HEK293 (cell line): ENCODE measurements at regions not wholly inside any gene's neighbourhood (a gene's known extent, or its start where the extent isn't known, plus 50 kb on each side); places are given as distances from the start of the nearest gene placed in this dataset.

ENCODE experiments used
- BCL6B ChIP-seq: fragments of 450-650 bp; formaldehyde crosslinking; IDR thresholded peaks from 2 replicates; pipeline ENCODE4 v1.5.1; 2017; ENCODE audit warnings: missing biosample characterization, missing genetic modification characterization
- KLF16 ChIP-seq: fragments of 450-650 bp; formaldehyde crosslinking; IDR thresholded peaks from 2 replicates; pipeline ENCODE4 v1.5.1; 2017; ENCODE audit warnings: missing biosample characterization, missing genetic modification characterization
- MEIS1 ChIP-seq: sonication (generic); formaldehyde crosslinking; IDR thresholded peaks from 2 replicates; pipeline ENCODE4 v1.8.1; 2022; ENCODE audit warnings: missing genetic modification reagents, mild to moderate bottlenecking, borderline replicate concordance
- TCF7L2 ChIP-seq: IDR thresholded peaks from 2 replicates; pipeline ENCODE4 v1.6.1; 2011; ENCODE audit warnings: low read depth, mild to moderate bottlenecking, inconsistent platforms, low read length, moderate library complexity, borderline replicate concordance
- YY1 ChIP-seq: fragments of 450-650 bp; formaldehyde crosslinking; IDR thresholded peaks from 2 replicates; pipeline ENCODE4 v1.5.1; 2018; ENCODE audit warnings: missing biosample characterization, missing genetic modification characterization
- ZBTB8A ChIP-seq: fragments of 450-650 bp; formaldehyde crosslinking; IDR thresholded peaks from 2 replicates; pipeline ENCODE4 v1.5.1; 2016; ENCODE audit warnings: missing biosample characterization, missing genetic modification characterization
- ZFP69B ChIP-seq: fragments of 450-650 bp; formaldehyde crosslinking; IDR thresholded peaks from 2 replicates; pipeline ENCODE4 v1.5.1; 2016; ENCODE audit warnings: missing biosample characterization, missing genetic modification characterization
- ZNF311 ChIP-seq: fragments of 450-650 bp; formaldehyde crosslinking; IDR thresholded peaks from 2 replicates; pipeline ENCODE4 v1.5.1; 2017; ENCODE audit warnings: missing biosample characterization, missing genetic modification characterization, borderline replicate concordance
- ZNF558 ChIP-seq: fragments of 450-650 bp; formaldehyde crosslinking; IDR thresholded peaks from 2 replicates; pipeline ENCODE4 v1.5.1; 2016; ENCODE audit warnings: missing biosample characterization, missing genetic modification characterization
- ZNF707 ChIP-seq: fragments of 450-650 bp; formaldehyde crosslinking; IDR thresholded peaks from 2 replicates; pipeline ENCODE4 v1.5.1; 2016; ENCODE audit warnings: missing biosample characterization, missing genetic modification characterization
- TF ChIP-seq, protein P1 (sequence below): fragments of 450-650 bp; formaldehyde crosslinking; IDR thresholded peaks from 2 replicates; pipeline ENCODE4 v1.5.1; 2016; ENCODE audit warnings: missing biosample characterization, missing genetic modification characterization
- TF ChIP-seq, protein P2 (sequence below): fragments of 450-650 bp; formaldehyde crosslinking; conservative IDR thresholded peaks from 2 replicates; pipeline ENCODE4 v1.5.1; 2016; ENCODE audit warnings: low read depth, missing biosample characterization, missing genetic modification characterization
- TF ChIP-seq, protein P3 (sequence below): sonication (generic); formaldehyde crosslinking; IDR thresholded peaks from 2 replicates; pipeline ENCODE4 v1.8.1; 2022; ENCODE audit warnings: mild to moderate bottlenecking, moderate library complexity, missing genetic modification reagents
- TF ChIP-seq, protein P4 (sequence below): fragments of 450-650 bp; formaldehyde crosslinking; IDR thresholded peaks from 2 replicates; pipeline ENCODE4 v1.5.1; 2016; ENCODE audit warnings: missing biosample characterization, missing genetic modification characterization, low read depth

- TF ChIP-seq, protein P1, sequence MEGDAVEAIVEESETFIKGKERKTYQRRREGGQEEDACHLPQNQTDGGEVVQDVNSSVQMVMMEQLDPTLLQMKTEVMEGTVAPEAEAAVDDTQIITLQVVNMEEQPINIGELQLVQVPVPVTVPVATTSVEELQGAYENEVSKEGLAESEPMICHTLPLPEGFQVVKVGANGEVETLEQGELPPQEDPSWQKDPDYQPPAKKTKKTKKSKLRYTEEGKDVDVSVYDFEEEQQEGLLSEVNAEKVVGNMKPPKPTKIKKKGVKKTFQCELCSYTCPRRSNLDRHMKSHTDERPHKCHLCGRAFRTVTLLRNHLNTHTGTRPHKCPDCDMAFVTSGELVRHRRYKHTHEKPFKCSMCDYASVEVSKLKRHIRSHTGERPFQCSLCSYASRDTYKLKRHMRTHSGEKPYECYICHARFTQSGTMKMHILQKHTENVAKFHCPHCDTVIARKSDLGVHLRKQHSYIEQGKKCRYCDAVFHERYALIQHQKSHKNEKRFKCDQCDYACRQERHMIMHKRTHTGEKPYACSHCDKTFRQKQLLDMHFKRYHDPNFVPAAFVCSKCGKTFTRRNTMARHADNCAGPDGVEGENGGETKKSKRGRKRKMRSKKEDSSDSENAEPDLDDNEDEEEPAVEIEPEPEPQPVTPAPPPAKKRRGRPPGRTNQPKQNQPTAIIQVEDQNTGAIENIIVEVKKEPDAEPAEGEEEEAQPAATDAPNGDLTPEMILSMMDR (tag by site-specific recombination): no peak
- TF ChIP-seq, protein P2, sequence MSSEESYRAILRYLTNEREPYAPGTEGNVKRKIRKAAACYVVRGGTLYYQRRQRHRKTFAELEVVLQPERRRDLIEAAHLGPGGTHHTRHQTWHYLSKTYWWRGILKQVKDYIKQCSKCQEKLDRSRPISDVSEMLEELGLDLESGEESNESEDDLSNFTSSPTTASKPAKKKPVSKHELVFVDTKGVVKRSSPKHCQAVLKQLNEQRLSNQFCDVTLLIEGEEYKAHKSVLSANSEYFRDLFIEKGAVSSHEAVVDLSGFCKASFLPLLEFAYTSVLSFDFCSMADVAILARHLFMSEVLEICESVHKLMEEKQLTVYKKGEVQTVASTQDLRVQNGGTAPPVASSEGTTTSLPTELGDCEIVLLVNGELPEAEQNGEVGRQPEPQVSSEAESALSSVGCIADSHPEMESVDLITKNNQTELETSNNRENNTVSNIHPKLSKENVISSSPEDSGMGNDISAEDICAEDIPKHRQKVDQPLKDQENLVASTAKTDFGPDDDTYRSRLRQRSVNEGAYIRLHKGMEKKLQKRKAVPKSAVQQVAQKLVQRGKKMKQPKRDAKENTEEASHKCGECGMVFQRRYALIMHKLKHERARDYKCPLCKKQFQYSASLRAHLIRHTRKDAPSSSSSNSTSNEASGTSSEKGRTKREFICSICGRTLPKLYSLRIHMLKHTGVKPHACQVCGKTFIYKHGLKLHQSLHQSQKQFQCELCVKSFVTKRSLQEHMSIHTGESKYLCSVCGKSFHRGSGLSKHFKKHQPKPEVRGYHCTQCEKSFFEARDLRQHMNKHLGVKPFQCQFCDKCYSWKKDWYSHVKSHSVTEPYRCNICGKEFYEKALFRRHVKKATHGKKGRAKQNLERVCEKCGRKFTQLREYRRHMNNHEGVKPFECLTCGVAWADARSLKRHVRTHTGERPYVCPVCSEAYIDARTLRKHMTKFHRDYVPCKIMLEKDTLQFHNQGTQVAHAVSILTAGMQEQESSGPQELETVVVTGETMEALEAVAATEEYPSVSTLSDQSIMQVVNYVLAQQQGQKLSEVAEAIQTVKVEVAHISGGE (tag by site-specific recombination): no peak
- no peak for TF ChIP-seq BCL6B
- TF ChIP-seq ZNF558: no peak
- no peak for TF ChIP-seq ZNF311 (tag by site-specific recombination)
- no peak for TF ChIP-seq ZFP69B (tag by site-specific recombination)
- no peak for TF ChIP-seq ZNF707 (tag by site-specific recombination)
- no peak for TF ChIP-seq YY1 (tag by site-specific recombination)
- TF ChIP-seq TCF7L2: no peak
- TF ChIP-seq, protein P3, sequence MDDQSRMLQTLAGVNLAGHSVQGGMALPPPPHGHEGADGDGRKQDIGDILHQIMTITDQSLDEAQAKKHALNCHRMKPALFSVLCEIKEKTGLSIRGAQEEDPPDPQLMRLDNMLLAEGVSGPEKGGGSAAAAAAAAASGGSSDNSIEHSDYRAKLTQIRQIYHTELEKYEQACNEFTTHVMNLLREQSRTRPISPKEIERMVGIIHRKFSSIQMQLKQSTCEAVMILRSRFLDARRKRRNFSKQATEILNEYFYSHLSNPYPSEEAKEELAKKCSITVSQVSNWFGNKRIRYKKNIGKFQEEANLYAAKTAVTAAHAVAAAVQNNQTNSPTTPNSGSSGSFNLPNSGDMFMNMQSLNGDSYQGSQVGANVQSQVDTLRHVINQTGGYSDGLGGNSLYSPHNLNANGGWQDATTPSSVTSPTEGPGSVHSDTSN (CRISPR knock-in tag): no peak
- TF ChIP-seq MEIS1 (CRISPR knock-in tag): no peak
- TF ChIP-seq, protein P4, sequence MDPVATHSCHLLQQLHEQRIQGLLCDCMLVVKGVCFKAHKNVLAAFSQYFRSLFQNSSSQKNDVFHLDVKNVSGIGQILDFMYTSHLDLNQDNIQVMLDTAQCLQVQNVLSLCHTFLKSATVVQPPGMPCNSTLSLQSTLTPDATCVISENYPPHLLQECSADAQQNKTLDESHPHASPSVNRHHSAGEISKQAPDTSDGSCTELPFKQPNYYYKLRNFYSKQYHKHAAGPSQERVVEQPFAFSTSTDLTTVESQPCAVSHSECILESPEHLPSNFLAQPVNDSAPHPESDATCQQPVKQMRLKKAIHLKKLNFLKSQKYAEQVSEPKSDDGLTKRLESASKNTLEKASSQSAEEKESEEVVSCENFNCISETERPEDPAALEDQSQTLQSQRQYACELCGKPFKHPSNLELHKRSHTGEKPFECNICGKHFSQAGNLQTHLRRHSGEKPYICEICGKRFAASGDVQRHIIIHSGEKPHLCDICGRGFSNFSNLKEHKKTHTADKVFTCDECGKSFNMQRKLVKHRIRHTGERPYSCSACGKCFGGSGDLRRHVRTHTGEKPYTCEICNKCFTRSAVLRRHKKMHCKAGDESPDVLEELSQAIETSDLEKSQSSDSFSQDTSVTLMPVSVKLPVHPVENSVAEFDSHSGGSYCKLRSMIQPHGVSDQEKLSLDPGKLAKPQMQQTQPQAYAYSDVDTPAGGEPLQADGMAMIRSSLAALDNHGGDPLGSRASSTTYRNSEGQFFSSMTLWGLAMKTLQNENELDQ (tag by site-specific recombination): no peak
- TF ChIP-seq KLF16: no peak
- no peak for TF ChIP-seq ZBTB8A (tag by site-specific recombination)
Observed at GRCh38 chr11:109981031-109981636, 112.1 kb upstream of the ZC3H12C start.
